Bronchial epithelial cell (primary cell): ENCODE measurements at regions not wholly inside any gene's neighbourhood (a gene's known extent, or its start where the extent isn't known, plus 50 kb on each side); places are given as distances from the start of the nearest gene placed in this dataset.
"Not testable (repeated sequence)": the region's sequence is repeated elsewhere in the genome, so short reads cannot be mapped to it uniquely, and the experiment has no call there.

Source experiments
- DNase-seq: peaks from one replicate; pipeline ENCODE4 v3.0.0-alpha.2; 2010; ENCODE audit warnings: low read depth
- FAIRE-seq: peaks from 2 replicates; lab custom pipeline; 2011; peaks lifted over from hg19 to GRCh38; lab: Jason Lieb, UNC
- H3K27me3 ChIP-seq: 2 replicates; pipeline ENCODE4 v1.5.1; 2011; ENCODE audit warnings: low read length; ENCODE audit not compliant: control insufficient read depth, insufficient read depth
- H3K36me3 ChIP-seq: 2 replicates; pipeline ENCODE4 v1.5.1; 2011; ENCODE audit warnings: low read length; ENCODE audit not compliant: control insufficient read depth, insufficient read depth
- H3K4me3 ChIP-seq: 2 replicates; pipeline ENCODE4 v1.5.1; 2011; ENCODE audit warnings: mild to moderate bottlenecking, low read depth, low read length, control low read depth
- CTCF ChIP-seq: IDR thresholded peaks from 2 replicates; pipeline ENCODE4 v1.5.1; 2011; ENCODE audit warnings: mild to moderate bottlenecking, moderate library complexity, low read length, control low read depth, inconsistent platforms; ENCODE audit not compliant: insufficient read depth, severe bottlenecking

- no peak for TF ChIP-seq CTCF
- FAIRE-seq (no peak), DNase-seq (no peak)
- Histone ChIP-seq H3K27me3 (no peaks in the 10 kb centered on the region), H3K36me3 (no peaks in the 10 kb centered on the region), H3K4me3 (no peak overlapping the region)
Measured at GRCh38 chr18:78482378-78482777, 497.2 kb upstream of the SALL3 start.

GRCh38 chr18:78487649-78488048 is 492.0 kb upstream of the SALL3 start:
- Histone ChIP-seq H3K36me3 (no peaks in the 10 kb centered on the region), H3K27me3 (no peaks in the 10 kb centered on the region), H3K4me3 (no peak overlapping the region)
- no peak for TF ChIP-seq CTCF
- DNase-seq (no peak), FAIRE-seq (no peak)

- DNase-seq (no peak), FAIRE-seq (no peak)
- H3K36me3 ChIP-seq: no peaks in the 10 kb centered on the region
- H3K27me3 ChIP-seq: no peaks in the 10 kb centered on the region
- no peak overlapping the region for H3K4me3 ChIP-seq
- TF ChIP-seq CTCF: no peak
Measured at GRCh38 chr18:78492064-78492812, 487.4 kb upstream of the SALL3 start.

GRCh38 chr18:78492813-78493371 is 486.7 kb upstream of the SALL3 start:
- no peak overlapping the region for H3K4me3 ChIP-seq
- DNase-seq (no peak), FAIRE-seq (no peak)
- TF ChIP-seq CTCF: no peak
- no peaks in the 10 kb centered on the region for H3K27me3 ChIP-seq
- no peaks in the 10 kb centered on the region for H3K36me3 ChIP-seq

GRCh38 chr18:78493490-78493889 is 486.1 kb upstream of the SALL3 start:
- H3K27me3 ChIP-seq, H3K36me3 ChIP-seq, DNase-seq, H3K4me3 ChIP-seq: not testable (repeated sequence)
- peak; percentile 98 for FAIRE-seq

- Histone ChIP-seq H3K27me3 (no peaks in the 10 kb centered on the region), H3K4me3 (no peak overlapping the region), H3K36me3 (no peaks in the 10 kb centered on the region)
- no peak for FAIRE-seq
- no peak for TF ChIP-seq CTCF
- no peak for DNase-seq
Measured at GRCh38 chr18:78494204-78495085, 485.2 kb upstream of the SALL3 start.
